HG02973 (cell line): ENCODE measurements at regions not wholly inside any gene's neighbourhood (a gene's known extent, or its start where the extent isn't known, plus 50 kb on each side); places are given as distances from the start of the nearest gene placed in this dataset.

Experiments used
- ATAC-seq: cut with Tn5 transposase; IDR thresholded peaks from one replicate; pipeline ENCODE4 v1.9.1; 2021; ENCODE audit warnings: moderate library complexity; ENCODE audit not compliant: unreplicated experiment

GRCh38 chr2:111632661-111633060 is 251.3 kb downstream of the ANAPC1 start:
- ATAC-seq = no peak

DNA sequence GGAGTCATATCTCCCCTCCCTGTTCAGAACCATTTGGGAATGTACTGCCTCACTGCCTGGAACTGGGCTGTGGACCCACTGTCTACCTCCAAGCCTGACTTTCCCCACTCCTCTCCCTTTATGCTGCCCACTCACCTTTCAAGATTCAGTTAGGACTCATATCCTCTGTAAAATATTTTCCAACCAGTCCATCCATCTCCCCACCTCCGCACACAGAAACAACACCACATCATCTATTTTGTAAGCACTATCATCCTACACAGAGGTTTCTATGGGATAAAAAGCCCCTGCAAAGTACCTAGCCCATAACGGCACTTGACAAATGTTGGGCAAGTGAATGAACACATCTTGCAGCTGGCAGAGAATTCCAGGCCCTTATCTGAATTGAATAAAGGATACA is 250.8 kb downstream of the ANAPC1 start:
- ATAC-seq = no peak

DNA sequence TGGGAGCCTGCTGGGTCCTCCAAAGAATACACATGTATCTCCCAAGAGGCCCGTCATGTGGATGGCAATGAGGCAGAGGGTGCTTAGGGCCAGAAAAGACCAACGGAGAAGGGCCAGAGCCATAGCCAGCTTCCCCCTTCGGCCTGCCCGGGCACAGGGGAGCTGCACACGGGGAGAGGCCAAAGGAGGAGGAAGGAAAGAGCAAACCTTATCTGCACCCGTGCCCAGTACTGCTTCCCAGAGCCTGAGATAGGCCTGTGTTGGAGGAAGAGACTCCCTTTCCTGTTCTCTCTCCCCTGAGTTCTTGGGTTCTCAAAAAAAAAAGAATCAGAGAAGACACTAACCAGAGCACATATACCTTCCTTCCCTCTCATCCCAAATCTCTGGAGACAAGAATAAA is 250.3 kb downstream of the ANAPC1 start:
- no peak for ATAC-seq

- no peak for ATAC-seq
Observed at GRCh38 chr2:111634050-111634794, 249.8 kb downstream of the ANAPC1 start.

- no peak for ATAC-seq
Observed at GRCh38 chr2:111634995-111635538, 248.9 kb downstream of the ANAPC1 start.

DNA sequence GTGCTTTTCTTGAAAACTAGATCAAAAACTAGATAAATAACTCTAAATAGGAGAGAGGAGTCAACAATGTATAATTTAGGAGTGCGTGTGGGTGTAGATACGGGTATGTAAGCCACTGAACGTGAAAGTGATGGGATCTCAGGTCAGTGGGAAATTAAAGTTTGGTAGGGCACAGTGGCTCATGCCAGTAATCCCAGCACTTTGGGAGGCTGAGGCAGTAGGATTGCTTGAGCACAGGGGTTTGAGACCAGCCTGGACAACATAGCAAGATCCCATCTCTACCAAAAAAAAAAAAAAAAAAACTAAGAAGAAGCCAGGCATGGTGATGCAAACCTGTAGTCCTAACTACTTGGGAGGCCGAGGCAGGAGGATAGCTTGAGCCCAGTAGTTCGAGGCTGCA is 247.1 kb downstream of the ANAPC1 start:
- ATAC-seq = no peak

DNA sequence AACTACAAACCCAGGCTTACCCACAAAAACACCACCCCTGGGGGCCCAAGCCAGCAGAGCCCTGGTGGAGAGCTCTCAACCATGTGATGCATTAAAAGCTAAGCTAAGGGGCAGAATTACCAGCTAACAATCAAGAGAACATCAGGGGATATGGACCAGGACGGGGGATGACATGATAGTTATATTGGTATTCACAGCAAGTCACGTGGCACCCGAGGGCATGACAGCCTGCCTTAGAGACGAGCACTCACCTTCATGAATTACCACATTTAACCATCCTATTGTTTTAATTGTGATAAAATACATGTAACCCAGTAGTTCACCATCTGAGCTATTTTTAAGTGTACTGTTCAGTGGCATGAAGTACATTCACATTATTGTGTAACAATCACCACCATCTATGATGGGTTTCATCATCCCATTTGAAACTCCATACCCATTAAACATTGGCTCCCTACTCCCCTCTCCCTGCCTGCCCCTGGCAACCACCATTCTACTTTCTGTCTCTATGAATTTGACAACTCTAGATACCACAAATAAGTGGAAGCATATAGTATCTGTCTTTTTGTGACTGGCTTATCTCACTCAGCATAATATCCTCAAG is 245.6 kb downstream of the ANAPC1 start:
- no peak for ATAC-seq

DNA sequence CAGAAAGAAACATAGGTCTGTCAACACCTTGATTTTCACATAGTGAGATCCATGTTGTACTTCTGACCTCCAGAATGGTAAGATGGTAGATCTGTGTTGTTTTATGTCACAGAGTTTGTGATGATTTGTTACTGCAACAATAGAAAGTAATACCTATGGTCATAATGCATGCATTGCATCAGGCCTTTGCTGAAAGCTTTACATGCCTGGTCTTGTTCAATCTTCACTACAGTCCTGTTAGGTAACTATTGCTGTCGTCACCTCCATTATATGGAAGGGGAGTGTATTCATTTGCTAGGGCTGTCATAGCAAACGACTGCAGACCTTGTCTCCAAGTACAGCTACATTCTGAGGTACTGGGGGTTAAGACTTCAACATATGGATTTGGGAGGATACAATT is 243.5 kb downstream of the ANAPC1 start:
- no peak for ATAC-seq

DNA sequence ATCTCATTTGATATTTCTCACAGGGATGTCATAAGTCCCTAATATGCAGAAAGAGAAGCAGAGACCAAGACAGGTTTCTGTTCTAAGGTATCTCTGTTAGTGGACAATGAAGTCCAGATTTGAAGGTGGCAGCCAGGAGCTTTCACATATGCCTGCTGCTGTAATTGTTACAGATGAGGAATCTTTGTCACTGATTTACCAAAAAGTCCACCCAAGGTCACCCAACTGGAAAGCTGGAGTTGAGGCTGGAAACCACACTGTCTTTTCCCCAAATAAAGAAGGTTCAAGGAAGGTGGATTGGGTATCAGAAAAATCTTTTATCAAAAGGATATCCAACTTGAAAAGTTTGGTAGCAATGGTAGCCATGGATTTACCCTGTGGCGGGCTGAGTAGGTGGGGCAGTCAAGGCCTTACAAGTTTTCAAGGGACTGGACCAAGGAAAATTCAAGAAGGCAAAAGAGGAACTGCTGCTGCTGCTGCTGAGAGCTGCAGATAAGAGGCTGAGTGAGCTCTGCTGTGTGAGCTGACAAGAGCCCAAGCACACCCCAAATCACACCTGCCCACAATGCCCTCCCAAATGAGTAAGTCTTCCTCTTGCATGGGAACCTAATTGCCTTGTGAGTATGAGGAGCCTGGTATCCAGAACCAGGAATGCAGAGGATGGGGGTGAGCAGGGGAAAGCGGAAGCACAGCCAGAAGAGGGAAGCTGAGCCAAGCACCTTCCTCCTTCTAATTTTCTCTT is 241.2 kb downstream of the ANAPC1 start:
- no peak for ATAC-seq

- no peak for ATAC-seq
Observed at GRCh38 chr2:111643759-111644158, 240.2 kb downstream of the ANAPC1 start.

DNA sequence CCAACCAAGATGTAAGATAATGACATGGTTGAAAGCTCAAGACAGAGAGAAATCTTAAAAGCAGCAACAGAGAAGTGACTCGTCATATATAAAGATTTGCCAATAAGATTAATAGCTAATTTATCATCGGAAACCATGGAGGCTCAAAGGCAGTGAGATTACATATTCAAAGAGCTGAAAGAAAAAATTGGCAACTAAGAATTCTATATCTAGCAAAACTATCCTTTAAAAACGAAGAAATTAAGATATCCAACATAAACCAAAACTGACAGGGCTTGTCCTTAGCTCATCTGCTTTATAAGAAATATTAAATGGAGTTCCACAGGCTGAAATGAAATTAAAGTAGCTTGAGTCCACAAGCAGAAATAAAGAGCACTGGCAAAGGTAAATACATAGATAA is 236.6 kb downstream of the ANAPC1 start:
- ATAC-seq = no peak

DNA sequence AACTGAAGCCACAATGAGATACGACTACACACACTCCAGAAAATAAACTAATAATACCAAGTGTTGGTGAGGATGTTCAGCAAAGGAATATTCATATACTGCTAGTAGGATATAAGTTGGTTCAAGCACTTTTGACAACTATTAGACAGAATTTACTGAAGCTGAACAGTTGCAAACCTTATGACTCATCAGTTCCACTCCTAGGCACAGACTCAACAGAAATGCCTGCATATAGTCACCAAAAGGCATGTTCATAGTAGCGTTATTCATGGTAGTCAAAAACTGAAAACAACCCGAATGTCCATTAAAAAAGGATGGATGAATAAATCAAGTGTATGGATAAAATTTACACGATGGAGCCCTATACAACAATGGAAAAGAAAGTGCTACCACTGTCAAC is 232.0 kb downstream of the ANAPC1 start:
- ATAC-seq = no peak

DNA sequence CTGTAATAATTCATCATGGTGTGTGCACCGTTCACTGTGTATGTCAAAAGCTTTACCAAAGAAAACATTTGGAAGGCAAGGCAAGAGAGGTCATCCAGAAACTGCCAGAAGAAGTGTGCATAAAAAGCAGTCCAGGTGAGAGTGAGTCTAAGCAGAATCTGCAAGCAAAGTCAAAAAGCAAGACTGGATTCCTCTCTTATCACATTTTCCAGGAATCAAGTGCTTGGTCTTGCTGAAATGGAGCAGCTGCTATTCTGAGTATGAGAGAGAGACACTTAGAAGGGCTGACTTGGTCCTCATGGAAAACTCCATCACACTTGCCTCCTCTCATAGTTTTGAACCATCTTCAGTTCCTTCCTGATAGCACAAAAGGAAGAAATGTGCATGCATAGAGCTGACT is 231.3 kb downstream of the ANAPC1 start:
- no peak for ATAC-seq

DNA sequence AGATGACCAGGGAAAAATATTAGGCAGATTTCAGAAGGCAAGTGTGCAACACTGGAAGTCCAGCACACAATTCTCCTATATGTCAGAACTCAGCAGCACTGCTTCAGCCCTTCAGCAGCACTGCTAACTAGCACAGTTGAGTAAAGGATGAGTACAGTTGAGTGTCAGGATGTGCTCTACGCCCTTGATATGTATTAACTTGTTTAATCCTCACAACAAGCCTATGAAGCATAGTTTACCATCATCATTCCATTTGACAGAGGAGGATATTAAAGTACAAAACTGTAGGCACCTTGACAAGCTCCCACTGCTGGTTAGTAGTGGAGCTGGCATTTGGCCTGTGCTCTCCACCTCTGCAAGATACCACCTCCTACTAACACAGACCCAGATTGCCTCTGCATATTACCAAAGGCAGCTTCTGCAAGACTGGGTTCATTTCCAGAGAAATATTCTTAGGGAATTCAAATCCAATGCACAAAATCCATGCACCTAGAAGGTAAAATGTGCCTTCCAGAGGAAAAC is 230.8 kb downstream of the ANAPC1 start:
- no peak for ATAC-seq

DNA sequence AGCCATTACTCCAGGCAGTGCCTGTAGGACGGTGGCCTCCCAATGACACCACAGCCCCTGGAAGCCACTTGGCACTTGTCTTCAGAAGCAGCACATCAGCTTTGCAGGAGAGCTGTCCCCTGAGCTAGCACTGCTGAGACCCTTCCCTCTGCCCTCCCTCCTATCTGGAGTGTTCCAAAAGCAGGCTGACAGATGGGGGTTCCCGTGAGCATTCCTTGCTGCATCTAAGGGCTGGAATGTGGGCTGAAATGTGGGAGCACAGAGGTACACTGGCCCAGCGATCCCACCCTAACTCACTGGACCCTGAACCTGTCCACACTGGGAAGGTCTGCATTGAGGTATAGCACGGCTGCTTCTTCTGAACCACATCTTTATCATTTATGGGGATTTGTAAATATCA is 230.1 kb downstream of the ANAPC1 start:
- no peak for ATAC-seq

GRCh38 chr2:111654829-111655228 is 229.2 kb downstream of the ANAPC1 start:
- no peak for ATAC-seq

DNA sequence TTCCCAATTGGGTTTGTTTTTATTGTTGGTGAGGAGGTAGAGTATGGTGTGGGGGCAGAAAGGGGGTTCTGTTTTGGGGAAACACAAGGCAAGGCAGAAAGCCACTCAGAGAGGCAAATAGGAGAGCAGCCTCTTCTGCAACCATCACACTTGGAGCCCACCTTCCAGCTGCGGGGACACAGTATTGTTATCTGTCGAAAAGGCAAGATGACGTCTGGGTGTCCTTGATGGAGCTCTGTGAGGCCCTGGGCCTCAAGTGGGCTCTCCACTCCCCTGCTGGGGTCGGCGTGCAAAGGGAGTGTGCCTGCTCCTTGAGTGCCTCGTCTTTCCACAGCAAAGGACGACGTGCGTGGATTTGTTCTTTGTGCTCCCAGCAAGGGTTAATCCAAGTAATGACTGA is 227.6 kb downstream of the ANAPC1 start:
- no peak for ATAC-seq

GRCh38 chr2:111656894-111657293 is 227.1 kb downstream of the ANAPC1 start:
- ATAC-seq = no peak

DNA sequence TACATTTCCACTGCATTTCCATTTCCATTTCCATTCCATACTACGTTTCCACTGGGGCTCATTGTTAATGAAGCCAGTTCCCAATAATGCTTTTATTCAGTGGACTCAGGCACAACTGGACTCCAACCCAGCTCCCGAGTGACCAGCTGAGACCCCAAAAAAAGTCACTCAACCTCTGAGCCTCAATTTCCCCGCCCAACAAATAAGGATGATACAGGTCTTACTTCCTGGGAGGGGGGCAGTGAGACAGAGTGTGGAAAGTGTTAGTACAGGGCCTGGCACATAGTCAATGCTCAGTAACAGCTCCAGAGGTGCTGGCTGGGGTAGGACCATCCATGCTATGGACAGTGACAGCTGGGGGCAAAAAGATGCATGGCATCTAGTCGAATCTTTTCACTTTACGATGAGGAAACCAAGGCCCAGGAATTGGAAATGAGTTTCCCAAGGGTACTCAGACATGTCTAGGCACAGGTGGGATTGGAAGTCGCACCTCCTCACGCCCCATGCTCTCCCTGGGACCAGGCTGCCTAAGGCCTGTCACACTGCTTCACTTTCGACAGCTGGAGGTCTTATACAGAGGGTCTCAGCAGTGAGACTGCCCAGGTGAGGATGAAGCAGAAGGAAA is 226.5 kb downstream of the ANAPC1 start:
- ATAC-seq = no peak

- ATAC-seq = no peak
Observed at GRCh38 chr2:111659361-111660333, 224.3 kb downstream of the ANAPC1 start.
